GM19328 (cell line): ENCODE measurements at regions not wholly inside any gene's neighbourhood (a gene's known extent, or its start where the extent isn't known, plus 50 kb on each side); places are given as distances from the start of the nearest gene placed in this dataset.

Experiments
- ATAC-seq: cut with Tn5 transposase; IDR thresholded peaks from one replicate; pipeline ENCODE4 v1.9.1; 2021; ENCODE audit warnings: mild to moderate bottlenecking, moderate library complexity; ENCODE audit not compliant: unreplicated experiment

GRCh38 chr18:30106356-30106755 lies 936.2 kb downstream of the DSC3 start:
- no peak for ATAC-seq

GRCh38 chr18:30103881-30104280 lies 938.7 kb downstream of the DSC3 start:
- no peak for ATAC-seq

- ATAC-seq, result no peak
These were observed 945.7 kb downstream of the DSC3 start for GRCh38 chr18:30096796-30097195.

- no peak for ATAC-seq
These were observed 948.0 kb downstream of the DSC3 start for GRCh38 chr18:30094556-30094955.

- no peak for ATAC-seq
These were observed 949.2 kb downstream of the DSC3 start for GRCh38 chr18:30093376-30093775.

- no peak for ATAC-seq
These were observed 954.1 kb downstream of the DSC3 start for GRCh38 chr18:30088238-30089015.

- ATAC-seq, result no peak
These were observed 956.2 kb downstream of the DSC3 start for GRCh38 chr18:30086351-30086750.

GRCh38 chr18:30081122-30081521 lies 961.4 kb downstream of the DSC3 start:
- ATAC-seq, result no peak

GRCh38 chr18:30072609-30073385 lies 969.7 kb downstream of the DSC3 start:
- no peak for ATAC-seq

GRCh38 chr18:30066288-30066687 lies 976.3 kb downstream of the DSC3 start:
- ATAC-seq, result no peak

GRCh38 chr18:30057398-30057797 lies 985.1 kb downstream of the DSC3 start:
- ATAC-seq, result no peak

GRCh38 chr18:30056528-30056927 lies 986.0 kb downstream of the DSC3 start:
- no peak for ATAC-seq

- no peak for ATAC-seq
These were observed 998.0 kb downstream of the DSC3 start for GRCh38 chr18:30044496-30044895.

GRCh38 chr18:30039201-30039600 lies 1003.3 kb downstream of the DSC3 start:
- ATAC-seq, result no peak

GRCh38 chr18:30034818-30035217 lies 1007.7 kb downstream of the DSC3 start:
- no peak for ATAC-seq

GRCh38 chr18:30016179-30016578 lies 1026.4 kb downstream of the DSC3 start:
- no peak for ATAC-seq

- no peak for ATAC-seq
These were observed 1037.6 kb downstream of the DSC3 start for GRCh38 chr18:30004965-30005364.

GRCh38 chr18:29982218-29982617 lies 1060.3 kb downstream of the DSC3 start:
- ATAC-seq, result no peak

- no peak for ATAC-seq
These were observed 1062.7 kb downstream of the DSC3 start for GRCh38 chr18:29979881-29980280.

GRCh38 chr18:29969876-29970275 lies 1072.7 kb downstream of the DSC3 start:
- no peak for ATAC-seq

GRCh38 chr18:29962579-29962978 lies 1080.0 kb downstream of the DSC3 start:
- ATAC-seq, result no peak

- no peak for ATAC-seq
These were observed 1082.0 kb downstream of the DSC3 start for GRCh38 chr18:29960539-29960938.
